Activated T-cell treated with anti-CD3 and anti-CD28 coated beads, Interleukin-2, amount 50 U/mL, for 72 hours (primary cell): ENCODE measurements at regions not wholly inside any gene's neighbourhood (a gene's known extent, or its start where the extent isn't known, plus 50 kb on each side); places are given as distances from the start of the nearest gene placed in this dataset.
"Not testable (repeated sequence)": the region's sequence is repeated elsewhere in the genome, so short reads cannot be mapped to it uniquely, and the experiment has no call there.

Source experiments
- ATAC-seq, 2 donors: fragments of 150-1000 bp; cut with Tn5 transposase; replicated peaks in 1 of 2; 2 replicates each; pipeline ENCODE4 v1.10.0; 2021; ENCODE audit warnings: moderate library complexity in 2 of 2, mild to moderate bottlenecking in 1 of 2
- DNase-seq, 2 donors: peaks; one replicate each; pipeline ENCODE4 v3.0.0; 2021 to 2022; ENCODE audit warnings: mixed read lengths in 1 of 2
- H3K27ac Mint-ChIP-seq: one replicate; pipeline ENCODE4 v1.8.0; 2022; ENCODE audit warnings: mild to moderate bottlenecking, moderate library complexity, mixed read lengths
- H3K27me3 Mint-ChIP-seq: one replicate; pipeline ENCODE4 v1.8.0; 2022; ENCODE audit warnings: low read depth, mixed read lengths
- H3K36me3 Mint-ChIP-seq, 2 donors: one replicate each; pipeline ENCODE4 v1.8.0; 2022; ENCODE audit warnings: mixed read lengths in 2 of 2, mild to moderate bottlenecking in 1 of 2; ENCODE audit not compliant: insufficient read depth in 2 of 2
- H3K4me1 Mint-ChIP-seq: one replicate; pipeline ENCODE4 v1.8.0; 2022; ENCODE audit warnings: low read depth, mixed read lengths
- H3K4me3 Mint-ChIP-seq, 2 donors: one replicate each; pipeline ENCODE4 v1.8.0; 2022; ENCODE audit warnings: mild to moderate bottlenecking in 2 of 2, mixed read lengths in 2 of 2, moderate library complexity in 2 of 2
- H3K9me3 Mint-ChIP-seq, 2 donors: one replicate each; pipeline ENCODE4 v1.8.0; 2022; ENCODE audit warnings: mixed read lengths in 2 of 2

DNA sequence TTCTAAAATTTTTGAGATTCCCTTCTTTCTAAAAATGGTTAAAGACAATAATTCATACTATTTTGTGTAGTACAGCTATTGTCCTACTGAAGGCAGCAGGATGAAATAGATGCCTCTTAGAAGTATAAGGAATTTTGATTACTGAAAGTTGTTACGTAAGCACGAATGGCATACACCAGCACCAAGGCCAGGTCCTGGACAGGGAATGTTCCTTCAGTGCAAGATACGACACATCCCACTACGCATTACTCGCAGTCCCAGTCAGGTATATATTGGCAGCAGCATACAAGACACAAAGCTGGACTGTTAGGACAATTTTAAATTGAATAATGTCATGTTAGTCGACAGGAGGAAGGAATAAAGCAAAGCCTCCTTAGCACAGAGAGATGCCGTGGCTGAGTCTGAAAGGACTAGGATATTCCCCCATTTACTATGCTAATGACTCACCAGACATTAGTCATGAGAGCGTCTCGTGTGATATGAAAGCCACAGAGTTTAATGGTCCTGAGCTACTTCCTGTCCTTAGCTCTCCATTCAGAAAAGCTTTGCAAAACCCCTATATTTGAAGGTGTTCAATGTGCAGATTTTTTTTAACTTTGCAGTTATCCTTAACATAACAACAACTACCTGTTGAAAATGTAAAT is 504.3 kb downstream of the FAM133A start:
- DNase-seq (peak in 1 of 2 donors; percentile 0), ATAC-seq (peak in 1 of 2 donors; percentile 51)
- Mint-ChIP-seq H3K4me1 (no peaks in the 10 kb centered on the region), H3K27ac (no peak overlapping the region), H3K9me3 (peaks cover 0 to 4% of the 10 kb centered on the region in 2 donors), H3K4me3 (no peak overlapping the region), H3K36me3 (no peaks in the 10 kb centered on the region), H3K27me3 (peaks cover 7% of the 10 kb centered on the region)

GRCh38 chrX:94204524-94204923 is 530.5 kb downstream of the FAM133A start:
- ATAC-seq, result no peak

DNA sequence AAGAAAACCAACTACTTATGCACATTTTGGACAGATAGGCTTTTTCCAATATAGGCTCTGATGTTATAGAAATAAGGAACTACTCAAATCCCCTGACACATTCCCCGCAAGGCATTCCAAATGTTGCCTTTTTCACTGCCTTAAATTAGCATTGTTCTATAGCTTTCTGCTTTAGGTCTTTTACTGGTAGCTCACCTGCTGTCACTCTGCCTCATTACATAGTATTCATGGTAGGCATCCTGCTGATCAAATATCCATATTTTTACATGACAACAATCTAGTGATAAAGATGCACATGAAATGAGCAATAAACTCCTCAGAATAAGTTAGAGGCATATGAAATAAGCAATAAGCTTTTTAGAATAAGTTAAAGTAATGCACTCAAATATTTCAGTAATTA is 542.7 kb downstream of the FAM133A start:
- Mint-ChIP-seq H3K27me3 (no peaks in the 10 kb centered on the region), H3K4me1 (no peaks in the 10 kb centered on the region), H3K4me3 (no peak overlapping the region), H3K9me3 (no peaks in the 10 kb centered on the region), H3K27ac (no peak overlapping the region), H3K36me3 (no peaks in the 10 kb centered on the region)
- no peak for ATAC-seq
- DNase-seq, result no peak

More at GRCh38 chrX:94204524-94204923, 530.5 kb downstream of the FAM133A start:
- H3K27me3 Mint-ChIP-seq, result no peaks in the 10 kb centered on the region
- peaks cover 1% of the 10 kb centered on the region in 2 donors for H3K9me3 Mint-ChIP-seq
- no peaks in the 10 kb centered on the region for H3K4me1 Mint-ChIP-seq
- H3K27ac Mint-ChIP-seq, result no peak overlapping the region
- no peak overlapping the region for H3K4me3 Mint-ChIP-seq
- DNase-seq, result no peak
- H3K36me3 Mint-ChIP-seq, result no peaks in the 10 kb centered on the region

DNA sequence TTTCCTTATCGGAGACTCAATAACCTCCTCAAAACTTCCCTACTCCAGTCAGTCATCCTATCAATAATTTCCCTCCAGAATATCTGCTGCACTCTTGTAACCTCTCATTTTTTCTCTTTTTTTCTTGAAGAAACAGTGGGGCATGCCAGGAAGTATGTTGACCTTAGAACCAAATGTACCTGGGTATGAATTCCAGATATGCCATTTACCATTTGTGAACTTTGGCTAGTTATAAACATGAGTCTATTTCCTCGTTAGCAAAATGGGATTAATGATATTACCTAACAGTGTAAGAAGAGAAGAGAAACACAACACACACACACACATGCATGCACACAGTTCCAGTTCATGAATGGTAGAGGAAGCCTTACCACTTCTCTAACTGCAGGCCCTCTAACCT is 578.2 kb downstream of the FAM133A start:
- Mint-ChIP-seq H3K27ac (no peak overlapping the region), H3K27me3 (peaks cover 15% of the 10 kb centered on the region), H3K9me3 (peaks cover 0 to 2% of the 10 kb centered on the region in 2 donors), H3K4me3 (no peak overlapping the region), H3K36me3 (no peaks in the 10 kb centered on the region), H3K4me1 (no peaks in the 10 kb centered on the region)
- DNase-seq (no peak), ATAC-seq (no peak)

DNA sequence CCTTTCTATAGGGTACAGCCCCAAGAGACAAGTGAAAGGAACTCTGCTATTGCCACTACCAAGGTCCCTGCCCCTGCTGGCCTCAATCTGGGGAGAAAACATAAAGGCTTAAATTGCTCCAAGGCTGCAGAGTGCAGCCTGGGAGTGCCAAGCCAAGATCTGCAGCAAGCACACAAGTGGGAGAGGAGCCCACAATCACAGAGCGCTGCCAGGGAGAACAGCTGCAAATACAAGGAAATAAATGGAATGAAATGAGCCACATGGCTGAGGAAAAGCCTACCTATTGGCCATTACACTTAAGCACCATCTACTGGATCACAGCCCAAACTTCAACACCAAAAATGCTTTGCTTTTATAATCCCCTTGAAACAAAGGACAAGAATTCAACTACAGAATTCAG is 582.4 kb downstream of the FAM133A start:
- no peak overlapping the region for H3K4me3 Mint-ChIP-seq
- peaks cover 9% of the 10 kb centered on the region for H3K27me3 Mint-ChIP-seq
- no peaks in the 10 kb centered on the region for H3K4me1 Mint-ChIP-seq
- no peak for DNase-seq
- no peak for ATAC-seq
- no peak overlapping the region for H3K27ac Mint-ChIP-seq
- no peaks in the 10 kb centered on the region for H3K36me3 Mint-ChIP-seq
- H3K9me3 Mint-ChIP-seq, result peaks cover 2 to 5% of the 10 kb centered on the region in 2 donors

DNA sequence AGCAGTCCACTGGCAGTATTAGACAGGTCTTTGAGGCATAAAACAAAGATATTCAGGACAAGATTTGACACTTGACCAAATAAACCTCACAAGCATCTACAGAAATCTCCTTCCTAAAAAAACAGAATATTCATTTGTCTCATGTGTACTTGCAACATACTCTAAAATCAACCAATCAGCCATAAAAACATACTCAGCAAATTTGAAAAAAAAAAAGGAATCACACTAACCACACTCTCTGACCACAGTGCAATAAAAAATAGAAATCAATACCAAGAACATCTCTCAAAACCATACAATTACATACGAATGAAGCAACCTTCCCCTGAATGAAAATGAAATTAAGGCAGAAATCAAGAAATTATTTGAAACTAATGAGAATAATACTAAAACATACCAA is 591.3 kb downstream of the FAM133A start:
- Mint-ChIP-seq H3K4me3 (no peak overlapping the region), H3K27ac (no peak overlapping the region), H3K27me3 (no peaks in the 10 kb centered on the region), H3K9me3 (peaks cover 0 to 2% of the 10 kb centered on the region in 2 donors), H3K4me1 (no peaks in the 10 kb centered on the region), H3K36me3 (no peaks in the 10 kb centered on the region)
- no peak for ATAC-seq
- no peak for DNase-seq

DNA sequence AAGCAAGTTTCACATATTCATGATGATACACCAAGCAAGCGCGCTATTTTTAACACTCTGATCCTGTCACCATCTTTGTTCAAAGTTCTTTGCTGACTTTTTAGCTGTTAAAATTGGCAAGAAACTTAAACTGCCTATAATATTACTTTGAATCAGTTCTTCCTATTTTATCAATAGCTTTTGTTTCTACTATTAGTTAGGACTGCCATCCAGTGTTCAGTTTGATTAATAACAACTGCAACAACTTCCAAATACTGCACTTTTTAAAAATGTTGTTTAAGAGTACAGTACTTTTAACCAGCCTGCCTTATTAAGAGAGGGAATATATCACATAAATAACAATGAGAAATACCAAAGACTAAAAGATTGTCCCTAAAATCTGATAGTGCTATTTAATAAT is 614.3 kb downstream of the FAM133A start:
- Mint-ChIP-seq H3K27me3 (peaks cover 14% of the 10 kb centered on the region), H3K27ac (no peak overlapping the region), H3K36me3 (no peaks in the 10 kb centered on the region), H3K4me1 (no peaks in the 10 kb centered on the region), H3K4me3 (no peak overlapping the region), H3K9me3 (no peaks in the 10 kb centered on the region)
- DNase-seq (no peak), ATAC-seq (no peak)

- Mint-ChIP-seq H3K4me3 (no peak overlapping the region), H3K9me3 (no peaks in the 10 kb centered on the region), H3K27ac (no peak overlapping the region), H3K4me1 (no peaks in the 10 kb centered on the region), H3K36me3 (no peaks in the 10 kb centered on the region), H3K27me3 (peaks cover 14% of the 10 kb centered on the region)
- no peak for ATAC-seq
- no peak for DNase-seq
These were observed 615.0 kb downstream of the FAM133A start for GRCh38 chrX:94288972-94289371.

GRCh38 chrX:94302446-94302845 is 628.4 kb downstream of the FAM133A start:
- no peak overlapping the region for H3K4me3 Mint-ChIP-seq
- H3K27ac Mint-ChIP-seq, result no peak overlapping the region
- H3K36me3 Mint-ChIP-seq, result peaks cover 1% of the 10 kb centered on the region in 2 donors
- DNase-seq (no peak), ATAC-seq (no peak)
- H3K9me3 Mint-ChIP-seq, result peaks cover 3 to 7% of the 10 kb centered on the region in 2 donors
- no peaks in the 10 kb centered on the region for H3K4me1 Mint-ChIP-seq
- no peaks in the 10 kb centered on the region for H3K27me3 Mint-ChIP-seq

GRCh38 chrX:94329182-94329581 is 655.2 kb downstream of the FAM133A start:
- DNase-seq, result no peak
- Mint-ChIP-seq H3K4me1 (no peaks in the 10 kb centered on the region), H3K4me3 (no peak overlapping the region), H3K9me3 (no peaks in the 10 kb centered on the region), H3K27me3 (no peaks in the 10 kb centered on the region), H3K36me3 (no peaks in the 10 kb centered on the region), H3K27ac (no peak overlapping the region)
- ATAC-seq, result no peak

DNA sequence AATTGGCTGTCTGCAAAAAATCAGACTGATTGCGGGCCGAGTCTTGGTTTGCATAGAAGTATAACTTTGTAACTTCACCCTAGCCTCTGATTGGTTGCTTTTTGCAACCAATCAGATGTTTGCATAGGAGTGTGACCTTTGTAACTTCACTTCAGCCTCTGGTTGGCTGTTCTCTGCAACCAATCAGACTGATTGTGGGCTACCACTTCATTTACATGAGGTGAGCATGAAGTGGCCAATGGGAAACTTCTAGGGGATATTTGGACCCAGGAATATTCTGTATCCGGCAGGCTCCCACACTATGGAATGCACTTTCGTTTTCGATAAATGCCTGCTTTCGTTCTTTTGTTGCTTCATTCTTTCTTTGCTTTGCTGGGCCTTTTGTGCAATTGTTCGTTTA is 667.7 kb downstream of the FAM133A start:
- not testable (repeated sequence) for H3K27me3 Mint-ChIP-seq, H3K4me1 Mint-ChIP-seq, H3K4me3 Mint-ChIP-seq, ATAC-seq, DNase-seq, H3K9me3 Mint-ChIP-seq, H3K36me3 Mint-ChIP-seq, H3K27ac Mint-ChIP-seq

DNA sequence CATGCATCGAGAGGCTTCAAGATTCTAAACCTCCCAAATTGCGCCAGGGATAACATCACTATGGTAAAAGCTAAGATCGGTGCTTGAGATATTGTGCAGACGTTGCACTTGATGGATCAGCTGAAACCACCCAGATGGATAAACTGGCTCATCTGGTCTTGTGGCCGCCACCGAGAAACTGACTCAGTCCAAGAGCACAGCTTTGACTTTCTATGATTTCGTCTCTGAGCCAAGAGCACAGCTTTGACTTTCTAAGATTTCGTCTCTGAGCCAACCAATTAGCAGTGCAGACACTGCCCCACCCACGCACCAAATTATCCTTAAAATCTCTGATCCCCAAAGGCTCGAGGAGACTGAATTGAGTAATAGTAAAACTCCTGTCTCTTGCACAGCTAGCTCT is 687.2 kb downstream of the FAM133A start:
- Mint-ChIP-seq H3K27ac (no peak overlapping the region), H3K4me1 (no peaks in the 10 kb centered on the region), H3K9me3 (peaks cover 0 to 1% of the 10 kb centered on the region in 2 donors), H3K27me3 (no peaks in the 10 kb centered on the region), H3K4me3 (no peak overlapping the region), H3K36me3 (no peaks in the 10 kb centered on the region)
- ATAC-seq (no peak), DNase-seq (no peak)

GRCh38 chrX:94365736-94366135 is 691.7 kb downstream of the FAM133A start:
- DNase-seq (no peak), ATAC-seq (no peak)
- H3K4me3 Mint-ChIP-seq, result no peak overlapping the region
- no peaks in the 10 kb centered on the region for H3K4me1 Mint-ChIP-seq
- no peak overlapping the region for H3K27ac Mint-ChIP-seq
- no peaks in the 10 kb centered on the region for H3K27me3 Mint-ChIP-seq
- H3K9me3 Mint-ChIP-seq, result peaks cover 0 to 5% of the 10 kb centered on the region in 2 donors
- no peaks in the 10 kb centered on the region for H3K36me3 Mint-ChIP-seq

DNA sequence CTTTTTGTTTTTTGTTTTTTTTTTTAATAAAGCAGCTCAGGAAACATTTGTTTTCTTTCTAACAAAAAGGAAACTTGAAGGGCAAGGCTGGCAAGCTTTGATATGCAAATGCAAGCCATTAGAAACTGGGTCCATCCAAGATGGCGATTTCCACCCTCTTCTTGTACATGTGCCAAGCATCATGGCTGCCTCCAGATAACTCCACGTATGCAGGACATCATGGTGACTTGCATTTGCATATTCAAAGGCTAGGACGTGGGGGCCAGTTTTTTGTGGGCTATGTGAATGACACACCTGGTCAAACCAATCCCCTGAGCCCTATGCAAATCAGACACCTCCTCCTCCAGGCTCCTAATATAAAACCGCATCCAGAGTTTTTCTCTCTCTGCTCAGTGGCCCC is 692.6 kb downstream of the FAM133A start:
- Mint-ChIP-seq H3K36me3 (no peaks in the 10 kb centered on the region), H3K27ac (no peak overlapping the region), H3K4me1 (no peaks in the 10 kb centered on the region), H3K4me3 (no peak overlapping the region), H3K9me3 (peaks cover 0 to 6% of the 10 kb centered on the region in 2 donors), H3K27me3 (no peaks in the 10 kb centered on the region)
- ATAC-seq (no peak), DNase-seq (no peak)
